Large intestine (tissue), 3 donors: ENCODE measurements at regions not wholly inside any gene's neighbourhood (a gene's known extent, or its start where the extent isn't known, plus 50 kb on each side); places are given as distances from the start of the nearest gene placed in this dataset.

Source experiments
- DNase-seq, 2 donors: peaks; one replicate each; pipeline versions ENCODE4 v3.0.0 to v3.0.0-alpha.2; 2013
- H3K27ac ChIP-seq: one replicate; pipeline ENCODE4 v1.5.1; 2013; ENCODE audit warnings: low read length
- H3K27me3 ChIP-seq: 2 replicates; pipeline ENCODE4 v1.6.1; 2013; ENCODE audit warnings: low read length; ENCODE audit not compliant: control insufficient read depth, insufficient read depth
- H3K36me3 ChIP-seq: 2 replicates; pipeline ENCODE4 v1.6.1; 2013; ENCODE audit warnings: low read length; ENCODE audit not compliant: control insufficient read depth, insufficient read depth
- H3K4me1 ChIP-seq: one replicate; pipeline ENCODE4 v1.6.1; 2013; ENCODE audit warnings: low read length; ENCODE audit not compliant: control insufficient read depth, insufficient read depth
- H3K4me3 ChIP-seq: one replicate; pipeline ENCODE4 v1.5.1; 2013; ENCODE audit warnings: low read length
- H3K9me3 ChIP-seq: one replicate; pipeline ENCODE4 v1.6.1; 2013; ENCODE audit warnings: mild to moderate bottlenecking, low read depth, low read length, moderate library complexity; ENCODE audit not compliant: control insufficient read depth
- WGBS: methylation state at CpG from one replicate; pipeline ENCODE4 v1.1.5; 2013; ENCODE audit warnings: low lambda C conversion rate; ENCODE audit not compliant: insufficient coverage; 5-methylcytosine and 5-hydroxymethylcytosine counted together

GRCh38 chr22:48217596-48217995, 1455.1 kb downstream of the TBC1D22A start:
- Histone ChIP-seq H3K9me3 (no peaks in the 10 kb centered on the region), H3K27me3 (no peaks in the 10 kb centered on the region), H3K4me1 (no peaks in the 10 kb centered on the region), H3K36me3 (no peaks in the 10 kb centered on the region), H3K4me3 (no peak overlapping the region), H3K27ac (no peak overlapping the region)
- WGBS, result no CpG with 5 or more reads among the region's 11 CpGs
- no peak for DNase-seq

- H3K4me1 ChIP-seq, result no peaks in the 10 kb centered on the region
- no peak overlapping the region for H3K4me3 ChIP-seq
- no peaks in the 10 kb centered on the region for H3K9me3 ChIP-seq
- no peaks in the 10 kb centered on the region for H3K36me3 ChIP-seq
- H3K27me3 ChIP-seq, result no peaks in the 10 kb centered on the region
- 100% methylated on average over 1 of the region's 1 CpG for WGBS
- H3K27ac ChIP-seq, result no peak overlapping the region
- DNase-seq, result no peak
Measured at GRCh38 chr22:48212727-48213126, 1450.3 kb downstream of the TBC1D22A start.

- no peaks in the 10 kb centered on the region for H3K4me1 ChIP-seq
- no peak for DNase-seq
- H3K4me3 ChIP-seq, result no peak overlapping the region
- no peaks in the 10 kb centered on the region for H3K27me3 ChIP-seq
- H3K27ac ChIP-seq, result no peak overlapping the region
- H3K36me3 ChIP-seq, result no peaks in the 10 kb centered on the region
- no peaks in the 10 kb centered on the region for H3K9me3 ChIP-seq
- no CpG with 5 or more reads among the region's 7 CpGs for WGBS
Measured at GRCh38 chr22:48210812-48211211, 1448.4 kb downstream of the TBC1D22A start.

GRCh38 chr22:48210198-48210580, 1447.7 kb downstream of the TBC1D22A start:
- WGBS, result no CpG with 5 or more reads among the region's 10 CpGs
- Histone ChIP-seq H3K27me3 (no peaks in the 10 kb centered on the region), H3K4me1 (no peaks in the 10 kb centered on the region), H3K27ac (no peak overlapping the region), H3K9me3 (no peaks in the 10 kb centered on the region), H3K4me3 (no peak overlapping the region), H3K36me3 (no peaks in the 10 kb centered on the region)
- DNase-seq, result no peak

GRCh38 chr22:48209473-48210197, 1447.2 kb downstream of the TBC1D22A start:
- Histone ChIP-seq H3K4me1 (no peaks in the 10 kb centered on the region), H3K4me3 (no peak overlapping the region), H3K36me3 (no peaks in the 10 kb centered on the region), H3K9me3 (no peaks in the 10 kb centered on the region), H3K27me3 (no peaks in the 10 kb centered on the region), H3K27ac (no peak overlapping the region)
- WGBS, result 80% methylated on average over 4 of the region's 26 CpGs
- DNase-seq, result no peak

- Histone ChIP-seq H3K4me1 (no peaks in the 10 kb centered on the region), H3K4me3 (no peak overlapping the region), H3K27me3 (no peaks in the 10 kb centered on the region), H3K27ac (no peak overlapping the region), H3K9me3 (no peaks in the 10 kb centered on the region), H3K36me3 (no peaks in the 10 kb centered on the region)
- no peak for DNase-seq
- WGBS, result no CpG with 5 or more reads among the region's 19 CpGs
Measured at GRCh38 chr22:48208894-48209293, 1446.4 kb downstream of the TBC1D22A start.

- no peak overlapping the region for H3K27ac ChIP-seq
- H3K9me3 ChIP-seq, result no peaks in the 10 kb centered on the region
- no peaks in the 10 kb centered on the region for H3K36me3 ChIP-seq
- no peak for DNase-seq
- H3K4me3 ChIP-seq, result no peak overlapping the region
- H3K27me3 ChIP-seq, result no peaks in the 10 kb centered on the region
- no CpG with 5 or more reads among the region's 6 CpGs for whole genome bisulfite sequencing
- no peaks in the 10 kb centered on the region for H3K4me1 ChIP-seq
Measured at GRCh38 chr22:48207919-48208535, 1445.6 kb downstream of the TBC1D22A start.

GRCh38 chr22:48205790-48206189, 1443.3 kb downstream of the TBC1D22A start:
- Histone ChIP-seq H3K27ac (no peak overlapping the region), H3K9me3 (no peaks in the 10 kb centered on the region), H3K27me3 (no peaks in the 10 kb centered on the region), H3K4me3 (no peak overlapping the region), H3K36me3 (no peaks in the 10 kb centered on the region), H3K4me1 (no peaks in the 10 kb centered on the region)
- WGBS, result no CpG with 5 or more reads among the region's 3 CpGs
- DNase-seq, result no peak

GRCh38 chr22:48205161-48205560, 1442.7 kb downstream of the TBC1D22A start:
- no peak for DNase-seq
- no peaks in the 10 kb centered on the region for H3K36me3 ChIP-seq

GRCh38 chr22:48204296-48204695, 1441.8 kb downstream of the TBC1D22A start:
- no peaks in the 10 kb centered on the region for H3K36me3 ChIP-seq
- WGBS, result no CpG with 5 or more reads among the region's 2 CpGs
- no peak overlapping the region for H3K4me3 ChIP-seq
- DNase-seq, result no peak
- no peaks in the 10 kb centered on the region for H3K4me1 ChIP-seq
- H3K9me3 ChIP-seq, result no peaks in the 10 kb centered on the region
- no peaks in the 10 kb centered on the region for H3K27me3 ChIP-seq
- H3K27ac ChIP-seq, result no peak overlapping the region

More at GRCh38 chr22:48205161-48205560, 1442.7 kb downstream of the TBC1D22A start:
- H3K27ac ChIP-seq, result no peak overlapping the region
- no peaks in the 10 kb centered on the region for H3K27me3 ChIP-seq
- 59% methylated on average over 2 of the region's 7 CpGs for WGBS
- no peaks in the 10 kb centered on the region for H3K4me1 ChIP-seq
- no peak overlapping the region for H3K4me3 ChIP-seq
- H3K9me3 ChIP-seq, result no peaks in the 10 kb centered on the region

- WGBS, result no CpG with 5 or more reads among the region's 7 CpGs
Measured at GRCh38 chr22:48199667-48200066, 1437.2 kb downstream of the TBC1D22A start.

More at GRCh38 chr22:48199667-48200066, 1437.2 kb downstream of the TBC1D22A start:
- Histone ChIP-seq H3K36me3 (no peaks in the 10 kb centered on the region), H3K4me3 (no peak overlapping the region), H3K4me1 (no peaks in the 10 kb centered on the region), H3K27ac (no peak overlapping the region), H3K9me3 (no peaks in the 10 kb centered on the region), H3K27me3 (no peaks in the 10 kb centered on the region)
- no peak for DNase-seq
